Activated CD4-positive, CD25-positive, alpha-beta regulatory T cell (primary cell): ENCODE measurements at regions not wholly inside any gene's neighbourhood (a gene's known extent, or its start where the extent isn't known, plus 50 kb on each side); places are given as distances from the start of the nearest gene placed in this dataset.

Source experiments
- DNase-seq, 4 experiments: peaks; one replicate each; lab custom pipeline; 2025; lab: John Stamatoyannopoulos, UW

GRCh38 chr6:152905551-152906299 lies 77.1 kb downstream of the FBXO5 start:
- no peak for DNase-seq

GRCh38 chr6:152909241-152909640 lies 73.6 kb downstream of the FBXO5 start:
- DNase-seq, result no peak

DNA sequence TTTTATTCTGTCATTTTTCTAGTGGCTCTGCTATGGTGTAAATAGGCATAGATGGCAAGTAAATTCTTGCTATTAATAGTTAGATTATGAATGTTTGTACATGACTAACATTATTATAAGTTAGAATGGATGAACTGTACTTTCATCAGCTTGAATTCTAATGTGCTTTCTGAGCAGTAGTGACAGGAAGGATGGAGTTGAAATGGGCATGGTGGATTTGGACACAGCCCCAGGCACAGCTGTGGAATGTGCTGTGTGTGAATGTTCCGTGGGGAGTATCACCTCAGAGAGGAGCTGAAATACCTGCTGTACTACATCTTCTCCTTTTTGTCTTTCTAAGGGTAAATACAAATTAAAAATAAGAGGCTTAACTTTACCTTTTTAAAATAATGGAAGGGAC lies 66.8 kb downstream of the FBXO5 start:
- no peak for DNase-seq

GRCh38 chr6:152918991-152919390 lies 63.9 kb downstream of the FBXO5 start:
- DNase-seq, result no peak

GRCh38 chr6:152920016-152920415 lies 62.8 kb downstream of the FBXO5 start:
- DNase-seq, result no peak
